NCI-H128 (cell line): ENCODE measurements at regions not wholly inside any gene's neighbourhood (a gene's known extent, or its start where the extent isn't known, plus 50 kb on each side); places are given as distances from the start of the nearest gene placed in this dataset.
"Not testable (repeated sequence)": the region's sequence is repeated elsewhere in the genome, so short reads cannot be mapped to it uniquely, and the experiment has no call there.

ENCODE experiments used
- DNase-seq: peaks from one replicate; lab custom pipeline; 2025; ENCODE audit not compliant: unreplicated experiment; lab: John Stamatoyannopoulos, UW

DNA sequence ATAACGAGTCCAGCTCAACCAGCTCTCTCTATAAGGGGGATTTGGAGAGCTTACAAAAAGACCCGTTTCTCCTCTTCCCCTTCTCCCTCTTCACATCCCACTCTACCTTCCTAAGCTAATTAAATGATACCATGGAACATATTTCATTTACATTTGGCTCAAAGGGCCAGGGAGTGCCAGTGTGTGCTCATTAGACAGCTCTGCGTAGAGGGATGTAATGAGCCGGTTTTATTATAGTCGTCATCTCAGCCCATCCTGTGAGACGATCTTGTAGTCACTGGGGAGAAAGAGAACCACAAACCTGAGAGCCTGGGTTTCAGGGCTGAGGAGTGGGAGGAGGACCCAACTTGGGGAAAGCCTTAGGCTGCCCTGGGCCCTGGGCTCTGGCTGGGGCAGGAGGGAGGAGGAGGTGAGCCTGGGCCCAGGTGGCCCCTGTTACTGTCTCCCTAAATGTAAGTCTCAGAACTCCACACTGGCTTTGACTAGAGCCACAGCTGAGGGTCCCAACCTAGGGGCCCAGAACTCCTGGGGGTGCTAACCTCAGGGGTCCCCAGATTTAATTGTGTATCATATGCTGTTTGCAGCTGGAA, 354.6 kb downstream of the MATN1 start:
- DNase-seq = no peak

DNA sequence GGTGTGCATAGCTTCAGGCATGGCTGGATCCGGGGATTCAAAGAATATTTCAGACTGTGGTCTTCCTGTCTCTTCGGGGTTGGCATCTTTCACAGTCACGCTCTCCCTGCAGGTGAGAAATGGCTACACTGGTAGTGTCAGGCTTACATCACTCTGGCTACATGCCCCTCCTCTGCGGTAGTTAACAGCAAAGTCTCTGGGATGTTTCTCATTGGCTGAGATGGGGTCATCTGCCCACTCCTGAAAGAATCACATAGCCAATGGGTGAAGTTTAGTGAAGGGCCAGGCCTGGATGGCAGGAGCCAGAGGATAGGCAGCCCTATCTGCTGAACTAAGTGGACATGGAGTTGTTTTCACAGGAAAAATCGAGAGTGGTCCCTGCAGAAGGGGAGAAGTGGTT, 356.5 kb downstream of the MATN1 start:
- DNase-seq = no peak

DNA sequence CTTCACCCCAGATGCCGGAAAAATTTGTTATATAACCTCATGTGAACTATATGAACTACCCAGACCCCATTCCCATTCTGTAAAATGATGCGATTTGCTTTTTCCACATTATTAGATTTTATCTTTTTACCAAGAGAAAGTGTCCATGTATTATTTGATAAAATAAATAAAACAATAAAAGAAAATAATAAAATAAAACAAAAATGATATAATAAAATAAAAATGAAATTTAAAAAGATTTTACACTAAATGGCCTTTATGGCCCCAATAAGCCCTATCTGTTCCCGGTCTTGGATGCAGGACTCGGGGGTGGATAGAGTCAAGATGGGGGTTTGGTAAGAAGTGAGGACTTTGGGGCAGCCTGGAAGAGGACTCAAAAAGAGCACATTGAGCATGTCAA, 357.2 kb downstream of the MATN1 start:
- DNase-seq = no peak

GRCh38 chr1:30365596-30365995, 357.8 kb downstream of the MATN1 start:
- DNase-seq = no peak

GRCh38 chr1:30363031-30363430, 360.4 kb downstream of the MATN1 start:
- no peak for DNase-seq

GRCh38 chr1:30362603-30362990, 360.8 kb downstream of the MATN1 start:
- DNase-seq = no peak

GRCh38 chr1:30361890-30362602, 361.3 kb downstream of the MATN1 start:
- DNase-seq = not testable (repeated sequence)

DNA sequence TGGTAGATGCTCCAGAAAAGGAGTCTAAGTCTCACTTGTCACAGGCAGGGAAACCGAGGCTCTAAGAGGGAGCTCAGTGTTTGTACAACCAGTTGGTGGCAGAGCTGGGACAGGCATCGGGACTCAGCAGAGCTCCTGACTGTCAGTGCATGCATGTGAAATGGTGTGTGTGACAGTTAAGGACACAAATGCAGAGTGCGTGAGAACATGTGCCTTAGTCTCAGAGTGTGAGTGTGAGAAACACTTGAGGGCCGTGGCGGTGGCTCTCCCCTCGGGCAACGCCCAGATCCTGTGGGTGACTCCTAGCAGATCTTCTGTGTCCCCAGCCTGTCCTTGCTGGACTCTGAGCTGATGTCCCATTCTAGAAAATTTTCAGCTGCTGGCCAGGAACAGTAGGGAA, 362.6 kb downstream of the MATN1 start:
- no peak for DNase-seq

GRCh38 chr1:30360281-30360680, 363.1 kb downstream of the MATN1 start:
- no peak for DNase-seq

- DNase-seq = no peak
These were observed 363.7 kb downstream of the MATN1 start for GRCh38 chr1:30359539-30360220.

DNA sequence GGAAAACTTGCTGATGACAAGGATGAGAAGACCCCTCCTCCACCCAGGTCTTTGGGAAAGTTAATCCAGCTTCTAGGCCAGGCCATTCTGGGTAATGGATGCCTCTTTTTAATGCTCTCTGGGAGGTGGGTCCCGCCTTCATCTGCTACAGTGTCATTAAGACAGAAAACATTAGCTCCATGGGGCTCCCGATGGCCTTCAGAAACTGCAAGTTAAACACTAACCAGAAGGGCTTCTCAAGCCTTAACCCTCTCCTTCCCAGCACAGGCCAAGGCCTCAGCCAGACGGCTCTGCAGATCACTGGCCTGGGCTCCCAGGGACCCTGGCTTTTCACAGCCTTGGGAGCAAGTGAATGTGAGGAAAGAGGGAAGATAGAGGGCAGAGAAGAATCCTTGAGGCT, 364.9 kb downstream of the MATN1 start:
- no peak for DNase-seq

DNA sequence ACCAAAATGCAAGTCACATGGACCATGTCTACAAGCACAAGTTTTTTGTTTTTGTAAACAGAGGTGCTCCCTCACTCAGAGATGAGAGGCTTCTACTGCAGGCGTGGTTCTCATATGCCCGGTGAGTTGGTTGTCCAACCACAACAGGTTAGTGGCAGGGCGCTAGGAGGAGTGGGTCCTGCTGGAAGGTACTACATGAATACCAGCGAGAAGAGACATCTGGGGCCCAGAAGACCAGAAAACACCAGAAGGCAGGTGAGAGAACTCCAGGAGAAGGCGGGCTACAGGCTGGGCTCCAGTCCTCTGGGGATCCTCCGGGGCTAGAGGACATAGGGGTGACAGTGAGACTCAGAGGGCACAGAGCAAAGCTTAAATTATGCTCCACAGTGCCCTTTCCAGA, 366.5 kb downstream of the MATN1 start:
- no peak for DNase-seq

GRCh38 chr1:30354410-30354809, 369.0 kb downstream of the MATN1 start:
- no peak for DNase-seq

DNA sequence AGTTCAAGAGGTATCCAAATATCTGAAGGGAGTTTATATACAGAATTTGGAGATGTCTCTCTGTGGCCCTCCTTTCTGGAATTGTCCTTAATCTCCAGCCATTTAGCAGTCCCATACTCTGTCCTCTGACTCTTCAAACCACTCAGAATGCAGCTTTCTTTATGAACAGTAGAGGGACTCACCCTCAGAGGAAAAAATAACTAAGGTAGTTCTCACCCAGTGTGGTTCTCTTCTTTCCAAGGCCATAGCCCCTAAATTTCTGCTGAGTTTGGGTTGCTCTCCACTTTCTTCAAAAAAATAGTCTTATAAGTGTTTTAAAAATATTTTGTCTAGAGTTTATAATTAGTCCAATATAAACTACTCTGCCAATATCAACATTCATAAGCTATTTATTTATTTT, 369.7 kb downstream of the MATN1 start:
- no peak for DNase-seq

DNA sequence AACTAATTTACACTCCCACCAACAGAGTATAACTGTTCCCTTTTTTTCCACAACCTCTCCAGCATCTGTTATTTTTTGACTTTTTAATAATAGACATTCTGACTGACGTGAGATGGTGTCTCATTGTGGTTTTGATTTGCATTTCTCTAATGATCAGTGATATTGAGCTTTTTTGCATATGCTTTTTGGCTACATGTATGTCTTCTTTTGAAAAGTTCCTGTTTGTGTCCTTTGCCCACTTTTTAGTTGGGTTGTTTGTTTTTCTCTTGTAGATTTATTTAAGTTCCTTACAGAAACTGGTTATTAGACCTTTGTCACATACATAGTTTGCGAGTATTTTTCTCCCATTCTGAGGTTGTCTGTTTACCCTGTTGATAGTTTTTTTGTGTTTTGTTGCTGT, 375.2 kb downstream of the MATN1 start:
- no peak for DNase-seq

DNA sequence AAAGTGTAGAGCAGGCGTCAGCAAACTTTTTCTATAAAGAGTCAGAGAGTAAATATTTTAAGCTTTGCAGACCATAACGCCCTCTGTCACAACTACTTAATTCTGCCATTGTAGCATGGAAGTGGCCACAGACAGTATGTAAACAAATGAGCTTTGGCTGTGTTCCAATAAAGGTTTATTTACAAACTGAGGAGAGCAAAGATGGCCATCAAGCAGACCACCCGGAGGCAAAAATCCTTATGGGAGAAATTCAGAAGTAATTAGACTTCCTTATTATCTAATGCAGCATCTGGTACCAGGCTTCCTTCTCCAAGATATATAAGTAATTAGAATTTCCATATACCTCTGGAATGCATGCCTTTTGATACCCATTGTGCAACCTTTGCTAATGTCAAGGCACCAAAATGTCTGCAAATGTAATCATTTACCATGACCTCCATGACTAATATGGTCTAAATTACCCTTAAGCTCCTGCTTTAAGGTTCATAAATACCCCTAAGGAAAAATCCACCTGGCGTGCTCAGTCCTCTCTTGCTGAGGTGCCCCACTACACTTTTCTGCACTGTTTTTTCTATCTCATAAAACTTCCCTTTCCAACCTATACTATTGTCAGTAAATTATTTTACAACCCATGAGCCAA, 377.8 kb downstream of the MATN1 start:
- peak; percentile 3 for DNase-seq

DNA sequence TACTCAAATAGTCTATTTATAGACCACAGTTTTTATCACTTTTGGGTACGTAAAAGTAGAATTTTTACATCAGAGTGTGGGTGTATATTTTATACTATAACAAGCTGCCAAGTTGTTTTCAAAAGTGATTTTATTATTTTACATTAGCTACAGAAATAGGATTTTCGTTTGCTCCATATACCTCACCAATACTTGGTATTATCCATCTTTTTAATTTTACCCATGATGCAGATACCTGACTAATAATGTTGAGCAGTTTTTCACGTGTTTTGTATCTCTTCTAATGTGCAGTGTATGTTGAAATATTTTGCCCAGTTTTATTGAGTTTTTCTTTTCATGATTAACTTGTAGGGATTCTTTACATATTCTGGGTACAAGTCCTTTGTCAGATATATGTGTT, 379.8 kb downstream of the MATN1 start:
- DNase-seq = no peak

DNA sequence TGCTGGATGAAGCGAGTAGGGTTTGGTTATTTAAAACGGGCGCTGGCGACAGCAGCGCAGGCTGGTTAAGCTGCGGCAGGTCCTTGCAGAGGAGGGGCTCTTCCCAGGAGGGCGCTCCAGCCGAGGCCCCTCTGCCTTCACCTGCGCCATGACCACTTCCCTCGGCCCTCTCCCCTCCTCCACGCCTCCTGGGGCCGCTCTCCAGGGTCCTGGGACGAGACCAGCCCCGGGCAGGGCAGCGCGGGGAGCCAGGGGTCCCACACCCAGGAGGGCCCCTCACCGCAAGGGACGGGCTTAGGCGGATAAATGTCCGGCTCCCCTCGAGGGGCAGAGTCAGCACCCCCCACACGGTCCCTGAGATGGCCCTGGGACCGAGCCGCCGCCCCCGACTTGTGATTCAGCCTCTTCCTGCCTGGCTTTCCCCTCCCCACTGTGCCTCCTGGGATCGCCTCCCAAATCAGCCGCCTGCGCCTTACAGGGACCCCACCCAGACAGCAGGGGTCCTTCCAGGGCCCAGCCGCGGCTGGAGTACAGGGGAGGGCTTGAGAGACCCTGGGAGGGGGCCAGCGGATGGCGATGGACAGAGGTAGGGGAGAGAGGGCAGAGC, 380.7 kb downstream of the MATN1 start:
- no peak for DNase-seq

- no peak for DNase-seq
These were observed 382.5 kb downstream of the MATN1 start for GRCh38 chr1:30340934-30341333.

- no peak for DNase-seq
These were observed 383.5 kb downstream of the MATN1 start for GRCh38 chr1:30339866-30340265.

DNA sequence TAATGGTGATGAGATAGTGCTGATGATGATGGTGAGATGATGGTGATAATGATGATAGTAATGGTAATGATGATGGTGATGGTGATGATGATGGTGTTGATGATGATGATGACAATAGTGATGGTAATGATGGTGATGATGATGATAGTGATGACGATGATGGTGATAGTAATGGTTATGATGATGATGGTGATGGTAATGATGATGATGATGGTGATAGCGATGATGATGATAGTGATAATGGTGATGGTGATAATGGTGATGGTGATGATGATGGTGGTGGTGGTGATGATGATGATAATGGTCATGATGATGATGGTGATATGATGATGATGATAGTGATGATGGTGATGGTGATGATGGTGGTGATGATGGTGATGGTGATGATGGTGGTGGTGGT, 384.6 kb downstream of the MATN1 start:
- DNase-seq = no peak

DNA sequence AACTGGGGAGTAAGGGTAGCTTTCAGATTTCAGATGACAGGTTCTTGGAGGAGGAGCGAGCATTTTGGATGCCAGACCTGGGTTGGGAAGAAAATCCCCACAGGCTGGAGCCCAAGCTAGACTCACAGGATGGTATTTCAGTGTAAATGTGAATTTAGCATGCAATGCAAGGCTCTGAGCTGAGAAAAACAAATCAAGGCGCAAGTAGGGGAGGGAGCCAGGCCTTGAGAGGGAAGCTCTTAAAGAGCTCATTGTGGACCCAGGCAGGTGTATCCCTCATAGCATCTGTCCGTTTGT, 386.1 kb downstream of the MATN1 start:
- no peak for DNase-seq
